ENCODE measurements at regions not wholly inside any gene's neighbourhood (a gene's known extent, or its start where the extent isn't known, plus 50 kb on each side); places are given as distances from the start of the nearest gene placed in this dataset.
A peak's percentile ranks its signal among the peaks of the same experiment; 100 is the strongest.

DNA sequence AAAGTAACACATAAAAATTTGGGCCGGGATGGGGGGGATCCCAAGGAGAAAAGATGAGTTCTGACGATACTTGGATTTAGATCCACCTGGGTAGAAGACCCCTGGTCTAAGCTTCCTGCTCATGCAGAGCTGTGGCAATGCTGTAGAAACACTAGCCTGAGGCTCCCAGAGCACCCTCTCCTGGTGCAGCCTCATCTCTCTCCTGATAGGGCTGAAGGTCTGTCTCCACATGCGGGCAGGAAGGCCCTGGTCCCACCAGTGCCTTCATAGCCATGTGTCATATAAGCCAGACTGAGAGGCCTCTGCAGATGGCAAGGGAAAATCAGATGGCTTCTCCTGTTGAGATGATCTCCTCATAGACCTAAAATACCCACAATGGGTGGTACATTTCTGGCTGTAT lies 518.0 kb upstream of the ZFHX3 start:
- TF ChIP-seq, protein P1, sequence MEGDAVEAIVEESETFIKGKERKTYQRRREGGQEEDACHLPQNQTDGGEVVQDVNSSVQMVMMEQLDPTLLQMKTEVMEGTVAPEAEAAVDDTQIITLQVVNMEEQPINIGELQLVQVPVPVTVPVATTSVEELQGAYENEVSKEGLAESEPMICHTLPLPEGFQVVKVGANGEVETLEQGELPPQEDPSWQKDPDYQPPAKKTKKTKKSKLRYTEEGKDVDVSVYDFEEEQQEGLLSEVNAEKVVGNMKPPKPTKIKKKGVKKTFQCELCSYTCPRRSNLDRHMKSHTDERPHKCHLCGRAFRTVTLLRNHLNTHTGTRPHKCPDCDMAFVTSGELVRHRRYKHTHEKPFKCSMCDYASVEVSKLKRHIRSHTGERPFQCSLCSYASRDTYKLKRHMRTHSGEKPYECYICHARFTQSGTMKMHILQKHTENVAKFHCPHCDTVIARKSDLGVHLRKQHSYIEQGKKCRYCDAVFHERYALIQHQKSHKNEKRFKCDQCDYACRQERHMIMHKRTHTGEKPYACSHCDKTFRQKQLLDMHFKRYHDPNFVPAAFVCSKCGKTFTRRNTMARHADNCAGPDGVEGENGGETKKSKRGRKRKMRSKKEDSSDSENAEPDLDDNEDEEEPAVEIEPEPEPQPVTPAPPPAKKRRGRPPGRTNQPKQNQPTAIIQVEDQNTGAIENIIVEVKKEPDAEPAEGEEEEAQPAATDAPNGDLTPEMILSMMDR (IDR thresholded peaks at IDR 0.05; ENCODE audit: control extremely low read depth, extremely low read depth): no peak
- WGBS, 2 donors: 90 to 93% methylated on average over 3 of the region's 3 CpGs
- Histone ChIP-seq H3K9me3 (ENCODE audit: control insufficient read depth in 4 of 4, insufficient read depth in 3 of 4, low read length in 3 of 4) (peaks cover 0 to 2% (median 0%) of the 10 kb centered on the region in 4 donors), H3K4me3 (no peak overlapping the region), H3K36me3 (ENCODE audit: control insufficient read depth in 4 of 4, insufficient read depth in 4 of 4, low read length in 4 of 4) (no peaks in the 10 kb centered on the region), H3K27me3 (ENCODE audit: control insufficient read depth in 3 of 3, insufficient read depth in 3 of 3, low read length in 2 of 3) (no peaks in the 10 kb centered on the region), H3K4me1 (ENCODE audit: control insufficient read depth in 5 of 5, insufficient read depth in 5 of 5, low read length in 5 of 5) (no peaks in the 10 kb centered on the region), H3K9ac (ENCODE audit: insufficient read depth in 1 of 2, low read length in 2 of 2) (no peak overlapping the region), H3K27ac (ENCODE audit: low read depth in 1 of 2, low read length in 1 of 2) (no peak overlapping the region)
- DNase-seq (no peak), ATAC-seq (ENCODE audit: insufficient read depth, low FRiP score) (no peak)

DNA sequence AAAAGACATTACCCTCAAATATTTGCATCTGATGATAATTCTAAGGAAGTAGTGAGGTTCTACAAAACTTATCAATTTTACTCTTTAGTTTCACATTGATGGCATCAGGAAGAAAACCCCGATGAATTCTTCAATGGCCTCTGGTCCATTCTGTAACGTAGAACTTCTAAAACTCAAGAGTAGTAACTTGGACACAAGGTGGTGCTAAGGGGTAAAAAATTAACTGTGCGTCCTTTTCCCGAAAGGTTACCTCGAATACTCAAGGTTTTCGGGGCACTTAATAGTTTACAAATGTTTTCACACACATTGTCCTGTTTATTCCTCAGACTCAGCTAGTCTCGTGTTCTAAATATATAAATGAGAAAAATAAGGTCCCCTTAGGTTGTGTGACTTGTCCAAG lies 517.3 kb upstream of the ZFHX3 start:
- WGBS, 2 donors: 55 to 64% methylated on average over 7 of the region's 7 CpGs
- DNase-seq (peak in 1 of 3 donors; percentile 49), ATAC-seq (ENCODE audit: insufficient read depth, low FRiP score) (no peak)

DNA sequence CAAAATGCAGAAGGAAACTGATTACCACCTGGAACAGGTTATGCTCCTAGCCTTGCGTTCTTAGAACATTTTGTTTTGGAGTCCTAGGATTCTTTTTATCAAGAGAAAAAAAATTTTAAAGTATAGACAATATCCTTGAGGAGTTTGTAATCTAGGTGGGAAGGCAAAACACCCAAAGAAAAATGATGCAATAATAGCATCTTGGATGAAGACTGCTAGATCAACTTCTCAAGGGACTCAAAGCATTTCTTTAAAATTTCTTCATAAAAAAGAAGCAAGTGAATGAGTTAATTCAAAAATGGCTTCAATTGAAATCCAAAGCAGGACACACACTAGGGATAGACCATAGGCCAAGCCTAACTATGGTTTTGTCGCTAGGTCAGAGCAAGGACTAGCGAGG lies 515.8 kb upstream of the ZFHX3 start:
- H3K27me3 ChIP-seq (ENCODE audit: control insufficient read depth in 3 of 3, insufficient read depth in 3 of 3, low read length in 2 of 3): no peaks in the 10 kb centered on the region
- no peak overlapping the region for H3K9ac ChIP-seq (ENCODE audit: insufficient read depth in 1 of 2, low read length in 2 of 2)
- H3K27ac ChIP-seq (ENCODE audit: low read depth in 1 of 2, low read length in 1 of 2): no peak overlapping the region
- ATAC-seq (ENCODE audit: insufficient read depth, low FRiP score): no peak
- no peaks in the 10 kb centered on the region for H3K36me3 ChIP-seq (ENCODE audit: control insufficient read depth in 4 of 4, insufficient read depth in 4 of 4, low read length in 4 of 4)
- peaks cover 0 to 2% (median 0%) of the 10 kb centered on the region in 4 donors for H3K9me3 ChIP-seq (ENCODE audit: control insufficient read depth in 4 of 4, insufficient read depth in 3 of 4, low read length in 3 of 4)
- WGBS, 2 donors: 86 to 91% methylated on average over 3 of the region's 3 CpGs
- DNase-seq: no peak
- no peaks in the 10 kb centered on the region for H3K4me1 ChIP-seq (ENCODE audit: control insufficient read depth in 5 of 5, insufficient read depth in 5 of 5, low read length in 5 of 5)
- TF ChIP-seq, protein P1 (IDR thresholded peaks at IDR 0.05; ENCODE audit: control extremely low read depth, extremely low read depth): no peak
- no peak overlapping the region for H3K4me3 ChIP-seq

More for the DNA sequence above, 517.3 kb upstream of the ZFHX3 start:
- Histone ChIP-seq H3K9ac (ENCODE audit: insufficient read depth in 1 of 2, low read length in 2 of 2) (no peak overlapping the region), H3K4me3 (no peak overlapping the region), H3K27ac (ENCODE audit: low read depth in 1 of 2, low read length in 1 of 2) (no peak overlapping the region), H3K4me1 (ENCODE audit: control insufficient read depth in 5 of 5, insufficient read depth in 5 of 5, low read length in 5 of 5) (no peaks in the 10 kb centered on the region), H3K27me3 (ENCODE audit: control insufficient read depth in 3 of 3, insufficient read depth in 3 of 3, low read length in 2 of 3) (no peaks in the 10 kb centered on the region), H3K36me3 (ENCODE audit: control insufficient read depth in 4 of 4, insufficient read depth in 4 of 4, low read length in 4 of 4) (no peaks in the 10 kb centered on the region), H3K9me3 (ENCODE audit: control insufficient read depth in 4 of 4, insufficient read depth in 3 of 4, low read length in 3 of 4) (peaks cover 0 to 2% (median 0%) of the 10 kb centered on the region in 4 donors)
- TF ChIP-seq, protein P1 (IDR thresholded peaks at IDR 0.05; ENCODE audit: control extremely low read depth, extremely low read depth): no peak

DNA sequence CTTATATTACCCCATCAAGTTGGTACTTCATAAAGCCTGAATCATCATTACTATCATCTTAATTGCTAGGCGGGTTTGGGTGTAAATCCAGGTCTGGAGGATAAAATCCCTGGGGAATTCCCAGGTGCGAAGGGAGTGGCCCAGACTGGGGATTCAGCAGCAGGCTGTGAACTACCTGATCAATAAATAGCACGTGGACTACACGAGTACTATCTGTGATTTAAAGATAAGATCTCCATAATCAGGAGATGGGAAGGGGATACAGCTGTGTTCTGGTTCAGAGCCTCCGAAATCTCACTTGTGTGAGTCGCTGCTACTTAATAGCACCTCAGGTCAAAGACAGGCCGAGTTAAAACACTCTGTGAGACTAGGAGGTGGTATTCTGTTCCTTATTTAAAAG lies 512.6 kb upstream of the ZFHX3 start:
- ATAC-seq (ENCODE audit: insufficient read depth, low FRiP score) (no peak), DNase-seq (no peak)
- Histone ChIP-seq H3K36me3 (ENCODE audit: control insufficient read depth in 4 of 4, insufficient read depth in 4 of 4, low read length in 4 of 4) (no peaks in the 10 kb centered on the region), H3K27me3 (ENCODE audit: control insufficient read depth in 3 of 3, insufficient read depth in 3 of 3, low read length in 2 of 3) (no peaks in the 10 kb centered on the region), H3K9me3 (ENCODE audit: control insufficient read depth in 4 of 4, insufficient read depth in 3 of 4, low read length in 3 of 4) (no peaks in the 10 kb centered on the region), H3K4me1 (ENCODE audit: control insufficient read depth in 5 of 5, insufficient read depth in 5 of 5, low read length in 5 of 5) (peaks cover 0 to 3% (median 0%) of the 10 kb centered on the region in 5 donors), H3K4me3 (no peak overlapping the region), H3K9ac (ENCODE audit: insufficient read depth in 1 of 2, low read length in 2 of 2) (no peak overlapping the region), H3K27ac (ENCODE audit: low read depth in 1 of 2, low read length in 1 of 2) (no peak overlapping the region)
- TF ChIP-seq, protein P1 (IDR thresholded peaks at IDR 0.05; ENCODE audit: control extremely low read depth, extremely low read depth): no peak
- 64 to 72% methylated on average over 7 of the region's 7 CpGs for WGBS, 2 donors

All from lung (tissue), 11 donors.